ENCODE measurements at regions not wholly inside any gene's neighbourhood (a gene's known extent, or its start where the extent isn't known, plus 50 kb on each side); places are given as distances from the start of the nearest gene placed in this dataset.

DNA sequence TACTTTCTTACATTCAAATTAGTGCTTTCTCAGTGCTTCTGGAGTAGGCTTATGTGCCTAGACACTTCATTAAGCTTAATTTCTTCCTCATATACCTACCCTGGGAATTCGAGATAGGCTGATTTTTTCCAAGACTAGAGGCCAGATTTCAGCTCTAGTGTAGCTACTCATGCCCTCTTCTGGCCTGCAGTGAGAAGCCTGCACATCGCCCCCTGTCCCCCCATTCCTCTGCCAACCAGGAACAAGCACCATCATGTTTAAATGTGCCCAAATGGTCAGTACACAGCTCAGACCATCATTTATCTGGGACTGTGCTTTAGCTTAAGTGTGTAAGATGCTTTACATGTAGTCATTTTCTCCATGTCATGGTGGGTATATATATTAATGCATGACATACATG is 1218.8 kb upstream of the LRRTM1 start:
- TF ChIP-seq CTCF (conservative IDR thresholded peaks at IDR 0.05; ENCODE audit: low read depth, low read length): no peak
- no peak for TF ChIP-seq EZH2 (IDR thresholded peaks at IDR 0.05; ENCODE audit: borderline replicate concordance, low read depth, low read length, poor library complexity, severe bottlenecking)

Data from A673 (cell line).